ENCODE measurements at regions not wholly inside any gene's neighbourhood (a gene's known extent, or its start where the extent isn't known, plus 50 kb on each side); places are given as distances from the start of the nearest gene placed in this dataset.

GRCh38 chrX:149161435-149162088 lies 343.5 kb downstream of the IDS start:
- TF ChIP-seq CTCF (IDR thresholded peaks at IDR 0.05; ENCODE audit: insufficient read depth, low read depth, low read length) (no peak), EZH2 (IDR thresholded peaks at IDR 0.05; ENCODE audit: insufficient read depth, low read length) (no peak)

Data from astrocyte (in vitro differentiated cells and primary cell).